Dermis blood vessel endothelial cell (primary cell): ENCODE measurements at regions not wholly inside any gene's neighbourhood (a gene's known extent, or its start where the extent isn't known, plus 50 kb on each side); places are given as distances from the start of the nearest gene placed in this dataset.
"Not testable (repeated sequence)": the region's sequence is repeated elsewhere in the genome, so short reads cannot be mapped to it uniquely, and the experiment has no call there.

ENCODE experiments used
- DNase-seq: peaks from one replicate; pipeline ENCODE4 v3.0.0; 2010

GRCh38 chr2:234796045-234796591 is 155.7 kb upstream of the SH3BP4 start:
- DNase-seq = no peak

GRCh38 chr2:234795272-234795920 is 156.4 kb upstream of the SH3BP4 start:
- DNase-seq = no peak

GRCh38 chr2:234794866-234795265 is 157.0 kb upstream of the SH3BP4 start:
- DNase-seq = no peak

GRCh38 chr2:234793212-234793785 is 158.5 kb upstream of the SH3BP4 start:
- DNase-seq = no peak

- no peak for DNase-seq
These were observed 159.2 kb upstream of the SH3BP4 start for GRCh38 chr2:234792621-234793022.

- DNase-seq = not testable (repeated sequence)
These were observed 159.7 kb upstream of the SH3BP4 start for GRCh38 chr2:234792096-234792495.

GRCh38 chr2:234790380-234790779 is 161.4 kb upstream of the SH3BP4 start:
- no peak for DNase-seq

GRCh38 chr2:234789556-234790325 is 162.1 kb upstream of the SH3BP4 start:
- DNase-seq = no peak

GRCh38 chr2:234788841-234789240 is 163.0 kb upstream of the SH3BP4 start:
- DNase-seq = no peak

- no peak for DNase-seq
These were observed 163.4 kb upstream of the SH3BP4 start for GRCh38 chr2:234788381-234788780.

GRCh38 chr2:234787114-234787513 is 164.7 kb upstream of the SH3BP4 start:
- no peak for DNase-seq

GRCh38 chr2:234773764-234774409 is 177.9 kb upstream of the SH3BP4 start:
- no peak for DNase-seq

GRCh38 chr2:234773129-234773528 is 178.7 kb upstream of the SH3BP4 start:
- no peak for DNase-seq

GRCh38 chr2:234772733-234773060 is 179.1 kb upstream of the SH3BP4 start:
- no peak for DNase-seq

GRCh38 chr2:234771980-234772732 is 179.7 kb upstream of the SH3BP4 start:
- DNase-seq = no peak

GRCh38 chr2:234771176-234771575 is 180.6 kb upstream of the SH3BP4 start:
- DNase-seq = no peak

GRCh38 chr2:234770715-234771141 is 181.1 kb upstream of the SH3BP4 start:
- DNase-seq = no peak

- no peak for DNase-seq
These were observed 181.7 kb upstream of the SH3BP4 start for GRCh38 chr2:234770031-234770506.

GRCh38 chr2:234768608-234769196 is 183.1 kb upstream of the SH3BP4 start:
- DNase-seq = no peak

GRCh38 chr2:234765279-234765678 is 186.5 kb upstream of the SH3BP4 start:
- DNase-seq = no peak

- no peak for DNase-seq
These were observed 187.4 kb upstream of the SH3BP4 start for GRCh38 chr2:234764372-234764771.
